ENCODE measurements at regions not wholly inside any gene's neighbourhood (a gene's known extent, or its start where the extent isn't known, plus 50 kb on each side); places are given as distances from the start of the nearest gene placed in this dataset.

DNA sequence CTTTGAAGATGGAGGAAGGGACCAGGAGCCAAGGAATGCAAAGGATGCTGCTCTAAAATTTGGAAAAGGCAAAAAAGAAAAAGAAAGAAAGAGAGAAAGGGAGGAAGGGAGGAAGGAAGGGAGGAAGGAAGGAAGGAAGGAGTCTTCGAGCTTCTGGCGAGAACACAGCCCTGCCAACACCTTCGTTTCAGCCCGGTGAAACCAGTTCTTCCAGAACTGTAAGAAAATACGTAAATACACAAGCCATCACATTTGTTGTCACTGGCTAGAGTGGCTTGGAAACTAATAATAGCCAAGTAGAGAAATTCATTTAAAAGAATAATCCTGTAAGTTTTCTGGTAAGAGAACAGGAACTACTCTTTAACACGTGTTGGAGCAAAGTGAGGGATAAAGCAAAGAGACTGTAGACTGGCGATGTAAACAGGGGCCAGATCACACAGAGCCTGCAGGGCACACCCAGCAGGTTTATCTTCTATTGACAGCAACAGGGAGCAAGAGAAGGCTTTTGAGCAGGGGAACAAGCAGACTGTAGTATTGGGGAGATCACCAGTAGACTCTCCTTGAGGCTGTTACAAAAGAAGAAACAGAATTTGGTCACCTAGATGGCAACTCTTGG lies 188.7 kb upstream of the MPHOSPH6 start:
- TF ChIP-seq POLR2AphosphoS5 (IDR thresholded peaks at IDR 0.05) (peak; percentile 89), CTCF (IDR thresholded peaks at IDR 0.05) (no peak), POLR2A (IDR thresholded peaks at IDR 0.05) (no peak)

Measured in prostate gland (tissue), 2 donors.